Activated CD4-positive, CD25-positive, alpha-beta regulatory T cell treated with anti-CD3 and anti-CD28 coated beads, Interleukin-2, amount 50 U/mL, for 16 hours (primary cell): ENCODE measurements at regions not wholly inside any gene's neighbourhood (a gene's known extent, or its start where the extent isn't known, plus 50 kb on each side); places are given as distances from the start of the nearest gene placed in this dataset.

Source experiments
- DNase-seq: peaks from one replicate; pipeline ENCODE4 v3.0.0-alpha.2; 2020; ENCODE audit warnings: low read depth, low spot score

- DNase-seq, result no peak
Observed at GRCh38 chr1:209491496-209491895, 92.0 kb upstream of the CAMK1G start.

- DNase-seq, result no peak
Observed at GRCh38 chr1:209491897-209492296, 91.6 kb upstream of the CAMK1G start.

GRCh38 chr1:209493559-209493958 lies 90.0 kb upstream of the CAMK1G start:
- no peak for DNase-seq

GRCh38 chr1:209497729-209498128 lies 85.8 kb upstream of the CAMK1G start:
- DNase-seq, result no peak

- DNase-seq, result no peak
Observed at GRCh38 chr1:209500993-209501392, 82.5 kb upstream of the CAMK1G start.

GRCh38 chr1:209503196-209503595 lies 80.3 kb upstream of the CAMK1G start:
- DNase-seq, result no peak

- DNase-seq, result no peak
Observed at GRCh38 chr1:209504571-209504970, 78.9 kb upstream of the CAMK1G start.

GRCh38 chr1:209505044-209505443 lies 78.5 kb upstream of the CAMK1G start:
- no peak for DNase-seq

GRCh38 chr1:209506101-209506500 lies 77.4 kb upstream of the CAMK1G start:
- no peak for DNase-seq

GRCh38 chr1:209509039-209509438 lies 74.5 kb upstream of the CAMK1G start:
- DNase-seq, result no peak

GRCh38 chr1:209510063-209510462 lies 73.5 kb upstream of the CAMK1G start:
- DNase-seq, result no peak

GRCh38 chr1:209511169-209511568 lies 72.3 kb upstream of the CAMK1G start:
- DNase-seq, result no peak

GRCh38 chr1:209512821-209513220 lies 70.7 kb upstream of the CAMK1G start:
- DNase-seq, result no peak

- DNase-seq, result no peak
Observed at GRCh38 chr1:209513226-209513625, 70.3 kb upstream of the CAMK1G start.

- no peak for DNase-seq
Observed at GRCh38 chr1:209516771-209517680, 66.5 kb upstream of the CAMK1G start.

- DNase-seq, result no peak
Observed at GRCh38 chr1:209517681-209518050, 65.8 kb upstream of the CAMK1G start.

GRCh38 chr1:209519786-209520185 lies 63.7 kb upstream of the CAMK1G start:
- DNase-seq, result no peak

- DNase-seq, result no peak
Observed at GRCh38 chr1:209522826-209523225, 60.7 kb upstream of the CAMK1G start.

GRCh38 chr1:209526137-209526536 lies 57.4 kb upstream of the CAMK1G start:
- no peak for DNase-seq

- no peak for DNase-seq
Observed at GRCh38 chr1:209527372-209527771, 56.1 kb upstream of the CAMK1G start.

- no peak for DNase-seq
Observed at GRCh38 chr1:209527993-209528717, 55.4 kb upstream of the CAMK1G start.

- DNase-seq, result no peak
Observed at GRCh38 chr1:209529233-209529632, 54.3 kb upstream of the CAMK1G start.

- no peak for DNase-seq
Observed at GRCh38 chr1:209531006-209531405, 52.5 kb upstream of the CAMK1G start.
